Transverse colon (tissue), 3 donors: ENCODE measurements at regions not wholly inside any gene's neighbourhood (a gene's known extent, or its start where the extent isn't known, plus 50 kb on each side); places are given as distances from the start of the nearest gene placed in this dataset.

ENCODE experiments used
- EP300 ChIP-seq: sonication (generic); formaldehyde crosslinking; IDR thresholded peaks from one replicate; pipeline ENCODE4 v1.6.1; 2017; ENCODE audit warnings: antibody characterized with exemption, low read depth
- TF ChIP-seq, protein P1 (sequence below), 5 experiments: fragments of 200-600 bp in 3 of 5; fragments of 450-650 bp in 2 of 5; sonication (generic) in 3 of 5; IDR thresholded peaks; 1 replicate in 2 of 5; 2 replicates in 3 of 5; pipeline ENCODE4 v1.5.1; 2016 to 2017; ENCODE audit warnings: antibody characterized with exemption in 5 of 5, inconsistent platforms in 3 of 5, mild to moderate bottlenecking in 2 of 5, moderate library complexity in 1 of 5

DNA sequence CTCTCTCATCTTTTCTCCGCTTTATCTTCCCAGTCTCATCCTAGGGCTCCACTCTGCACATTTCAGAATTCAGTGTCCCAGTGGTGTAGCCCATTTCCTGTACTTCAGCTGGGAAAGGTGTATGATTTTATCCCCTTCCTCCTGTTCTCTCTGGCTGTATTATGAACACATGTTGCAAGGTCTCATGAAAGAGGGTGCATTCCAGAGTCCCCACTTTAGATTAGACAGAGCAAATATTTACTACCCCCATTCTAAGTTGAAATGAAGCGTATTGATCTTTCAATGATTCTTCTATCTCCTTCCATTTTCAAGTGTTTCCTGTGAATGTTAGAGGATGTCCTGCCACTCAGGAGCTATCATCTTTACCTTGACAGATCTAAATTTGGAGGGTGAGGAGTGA is 123.2 kb downstream of the WIF1 start:
- TF ChIP-seq EP300 = no peak
- TF ChIP-seq, protein P1, sequence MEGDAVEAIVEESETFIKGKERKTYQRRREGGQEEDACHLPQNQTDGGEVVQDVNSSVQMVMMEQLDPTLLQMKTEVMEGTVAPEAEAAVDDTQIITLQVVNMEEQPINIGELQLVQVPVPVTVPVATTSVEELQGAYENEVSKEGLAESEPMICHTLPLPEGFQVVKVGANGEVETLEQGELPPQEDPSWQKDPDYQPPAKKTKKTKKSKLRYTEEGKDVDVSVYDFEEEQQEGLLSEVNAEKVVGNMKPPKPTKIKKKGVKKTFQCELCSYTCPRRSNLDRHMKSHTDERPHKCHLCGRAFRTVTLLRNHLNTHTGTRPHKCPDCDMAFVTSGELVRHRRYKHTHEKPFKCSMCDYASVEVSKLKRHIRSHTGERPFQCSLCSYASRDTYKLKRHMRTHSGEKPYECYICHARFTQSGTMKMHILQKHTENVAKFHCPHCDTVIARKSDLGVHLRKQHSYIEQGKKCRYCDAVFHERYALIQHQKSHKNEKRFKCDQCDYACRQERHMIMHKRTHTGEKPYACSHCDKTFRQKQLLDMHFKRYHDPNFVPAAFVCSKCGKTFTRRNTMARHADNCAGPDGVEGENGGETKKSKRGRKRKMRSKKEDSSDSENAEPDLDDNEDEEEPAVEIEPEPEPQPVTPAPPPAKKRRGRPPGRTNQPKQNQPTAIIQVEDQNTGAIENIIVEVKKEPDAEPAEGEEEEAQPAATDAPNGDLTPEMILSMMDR (IDR thresholded peaks at IDR 0.05) = no peak
